ENCODE measurements at regions not wholly inside any gene's neighbourhood (a gene's known extent, or its start where the extent isn't known, plus 50 kb on each side); places are given as distances from the start of the nearest gene placed in this dataset.

GRCh38 chr18:11246495-11247300 lies 97.3 kb upstream of the PIEZO2 start:
- H3K27ac ChIP-seq: no peak overlapping the region
- no peaks in the 10 kb centered on the region for H3K9me3 ChIP-seq
- intact Hi-C loops (cut with DNase I): no loop called here
- WGBS (ENCODE audit: insufficient coverage, low coverage, low lambda C conversion rate, missing lambda C conversion rate): 77% methylated on average over 14 of the region's 16 CpGs
- DNase-seq (no peak), ATAC-seq (no peak)
- no peaks in the 10 kb centered on the region for H3K27me3 ChIP-seq
- H3K4me1 ChIP-seq: peaks cover 0 to 9% (median 0%) of the 10 kb centered on the region in 4 donors
- no peaks in the 10 kb centered on the region for H3K36me3 ChIP-seq
- TF ChIP-seq CTCF (IDR thresholded peaks at IDR 0.05) (no peak), POLR2A (IDR thresholded peaks at IDR 0.05) (no peak)
- H3K4me3 ChIP-seq: no peak overlapping the region

- Histone ChIP-seq H3K27me3 (no peaks in the 10 kb centered on the region), H3K27ac (no peak overlapping the region), H3K36me3 (no peaks in the 10 kb centered on the region), H3K9me3 (no peaks in the 10 kb centered on the region), H3K4me1 (peaks cover 0 to under 1% (median 0%) of the 10 kb centered on the region in 4 donors), H3K4me3 (no peak overlapping the region)
- intact Hi-C loops (cut with DNase I): no loop called here
- ATAC-seq (peak in 2 of 4 donors; percentile 36 to 58), DNase-seq (no peak)
- TF ChIP-seq CTCF (IDR thresholded peaks at IDR 0.05): no peak
- no peak for TF ChIP-seq POLR2A (IDR thresholded peaks at IDR 0.05)
- 58% methylated on average over 2 of the region's 2 CpGs for WGBS (ENCODE audit: insufficient coverage, low coverage, low lambda C conversion rate, missing lambda C conversion rate)
These were observed 96.5 kb upstream of the PIEZO2 start for GRCh38 chr18:11245879-11246278.

GRCh38 chr18:11237484-11237883 lies 88.1 kb upstream of the PIEZO2 start:
- Histone ChIP-seq H3K4me1 (no peaks in the 10 kb centered on the region), H3K27ac (no peak overlapping the region), H3K27me3 (no peaks in the 10 kb centered on the region), H3K9me3 (no peaks in the 10 kb centered on the region), H3K36me3 (no peaks in the 10 kb centered on the region), H3K4me3 (no peak overlapping the region)
- TF ChIP-seq POLR2A (IDR thresholded peaks at IDR 0.05) (no peak), CTCF (IDR thresholded peaks at IDR 0.05) (no peak)
- no peak for ATAC-seq
- DNase-seq: no peak
- intact Hi-C loops (cut with DNase I): no loop called here
- 66% methylated on average over 2 of the region's 2 CpGs for WGBS (ENCODE audit: insufficient coverage, low coverage, low lambda C conversion rate, missing lambda C conversion rate)

- Histone ChIP-seq H3K4me1 (no peaks in the 10 kb centered on the region), H3K36me3 (no peaks in the 10 kb centered on the region), H3K9me3 (no peaks in the 10 kb centered on the region), H3K27ac (no peak overlapping the region), H3K4me3 (no peak overlapping the region), H3K27me3 (no peaks in the 10 kb centered on the region)
- intact Hi-C loops (cut with DNase I): no loop called here
- TF ChIP-seq POLR2A (IDR thresholded peaks at IDR 0.05): no peak
- no peak for TF ChIP-seq CTCF (IDR thresholded peaks at IDR 0.05)
- ATAC-seq (no peak), DNase-seq (no peak)
- WGBS (ENCODE audit: insufficient coverage, low coverage, low lambda C conversion rate, missing lambda C conversion rate): 86% methylated on average over 1 of the region's 1 CpG
These were observed 87.7 kb upstream of the PIEZO2 start for GRCh38 chr18:11237066-11237465.

Measured in right lobe of liver (tissue), 6 donors.